ENCODE measurements at regions not wholly inside any gene's neighbourhood (a gene's known extent, or its start where the extent isn't known, plus 50 kb on each side); places are given as distances from the start of the nearest gene placed in this dataset.

DNA sequence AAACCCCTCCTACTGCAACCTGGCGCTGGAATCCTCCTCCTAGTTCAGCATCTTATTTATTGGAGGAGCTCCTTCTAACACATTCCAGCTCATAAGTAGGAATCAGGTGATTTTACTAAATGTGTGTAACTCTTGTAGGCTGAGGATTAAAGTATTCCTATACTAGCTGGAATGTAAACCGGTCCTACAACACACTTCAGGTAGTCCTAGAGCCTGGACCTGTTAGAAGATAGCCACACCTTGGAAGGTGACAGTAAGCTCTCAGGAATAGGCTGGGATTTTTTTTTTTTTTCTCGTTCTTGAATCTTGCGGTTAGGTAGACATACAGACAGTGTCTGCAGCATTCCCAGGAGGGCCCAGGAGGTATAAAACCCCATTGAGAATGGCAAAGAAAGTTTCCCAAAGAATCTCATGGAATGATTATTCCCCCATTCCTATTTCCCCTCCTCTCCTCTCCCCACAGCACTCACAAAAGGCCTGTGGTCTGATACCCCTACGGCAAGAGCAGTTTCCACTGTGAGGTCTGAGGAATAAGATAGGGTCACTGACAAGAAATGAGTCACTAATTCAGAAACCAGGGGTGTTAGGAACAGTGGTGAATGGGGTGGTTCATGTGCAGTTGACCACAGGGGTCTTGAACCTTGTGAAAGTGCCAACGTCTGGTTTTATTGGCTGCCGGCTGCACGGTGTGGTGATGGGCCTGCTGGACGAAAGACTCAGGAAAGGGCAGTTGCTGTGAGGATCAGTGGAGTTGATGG, 267.1 kb downstream of the UTP18 start:
- TF ChIP-seq POLR2A (IDR thresholded peaks at IDR 0.05; ENCODE audit: low read depth, low read length) (no peak), POLR2AphosphoS5 (IDR thresholded peaks at IDR 0.05; ENCODE audit: low read depth, low read length) (no peak), TAF1 (IDR thresholded peaks at IDR 0.05; ENCODE audit: low read depth, low read length) (no peak)

Data from GM12891 (cell line).